ENCODE measurements at regions not wholly inside any gene's neighbourhood (a gene's known extent, or its start where the extent isn't known, plus 50 kb on each side); places are given as distances from the start of the nearest gene placed in this dataset.
"Not testable (repeated sequence)": the region's sequence is repeated elsewhere in the genome, so short reads cannot be mapped to it uniquely, and the experiment has no call there.

- H3K9ac ChIP-seq (ENCODE audit: low read depth, low read length); H3K27me3 ChIP-seq (ENCODE audit: control insufficient read depth, insufficient read depth, low read length); H3K9me3 ChIP-seq (replicated peaks; ENCODE audit: low read length); H3K4me2 ChIP-seq (ENCODE audit: low read length); H3K4me1 ChIP-seq (ENCODE audit: control insufficient read depth, insufficient read depth, low read length); H3K4me3 ChIP-seq (ENCODE audit: low read length); H3K36me3 ChIP-seq (ENCODE audit: insufficient read depth, low read length): not testable (repeated sequence)
Measured at GRCh38 chr14:34139160-34140121, 188.6 kb upstream of the EGLN3 start.

- H3K9ac ChIP-seq (ENCODE audit: low read depth, low read length): no peak overlapping the region
- H3K4me1 ChIP-seq (ENCODE audit: control insufficient read depth, insufficient read depth, low read length): no peaks in the 10 kb centered on the region
- H3K27me3 ChIP-seq (ENCODE audit: control insufficient read depth, insufficient read depth, low read length): peaks cover 3% of the 10 kb centered on the region
- no peak overlapping the region for H3K4me2 ChIP-seq (ENCODE audit: low read length)
- H3K36me3 ChIP-seq (ENCODE audit: insufficient read depth, low read length): no peaks in the 10 kb centered on the region
- no peak overlapping the region for H3K4me3 ChIP-seq (ENCODE audit: low read length)
- H3K9me3 ChIP-seq (replicated peaks; ENCODE audit: low read length): no peaks in the 10 kb centered on the region
Measured at GRCh38 chr14:34138175-34138574, 187.3 kb upstream of the EGLN3 start.

GRCh38 chr14:34137001-34137745 lies 186.3 kb upstream of the EGLN3 start:
- Histone ChIP-seq H3K27me3 (ENCODE audit: control insufficient read depth, insufficient read depth, low read length) (peaks cover 6% of the 10 kb centered on the region), H3K9me3 (replicated peaks; ENCODE audit: low read length) (no peaks in the 10 kb centered on the region), H3K4me2 (ENCODE audit: low read length) (no peak overlapping the region), H3K4me3 (ENCODE audit: low read length) (no peak overlapping the region), H3K4me1 (ENCODE audit: control insufficient read depth, insufficient read depth, low read length) (no peaks in the 10 kb centered on the region), H3K9ac (ENCODE audit: low read depth, low read length) (no peak overlapping the region), H3K36me3 (ENCODE audit: insufficient read depth, low read length) (no peaks in the 10 kb centered on the region)

- Histone ChIP-seq H3K4me3 (ENCODE audit: low read length) (no peak overlapping the region), H3K36me3 (ENCODE audit: insufficient read depth, low read length) (no peaks in the 10 kb centered on the region), H3K9me3 (replicated peaks; ENCODE audit: low read length) (no peaks in the 10 kb centered on the region), H3K9ac (ENCODE audit: low read depth, low read length) (no peak overlapping the region), H3K27me3 (ENCODE audit: control insufficient read depth, insufficient read depth, low read length) (peaks cover 18% of the 10 kb centered on the region), H3K4me2 (ENCODE audit: low read length) (no peak overlapping the region), H3K4me1 (ENCODE audit: control insufficient read depth, insufficient read depth, low read length) (no peaks in the 10 kb centered on the region)
Measured at GRCh38 chr14:34135492-34135891, 184.6 kb upstream of the EGLN3 start.

- Histone ChIP-seq H3K4me3 (ENCODE audit: low read length) (no peak overlapping the region), H3K9ac (ENCODE audit: low read depth, low read length) (no peak overlapping the region), H3K36me3 (ENCODE audit: insufficient read depth, low read length) (no peaks in the 10 kb centered on the region), H3K9me3 (replicated peaks; ENCODE audit: low read length) (no peaks in the 10 kb centered on the region), H3K4me1 (ENCODE audit: control insufficient read depth, insufficient read depth, low read length) (no peaks in the 10 kb centered on the region), H3K27me3 (ENCODE audit: control insufficient read depth, insufficient read depth, low read length) (peaks cover 21% of the 10 kb centered on the region), H3K4me2 (ENCODE audit: low read length) (no peak overlapping the region)
Measured at GRCh38 chr14:34134484-34134883, 183.6 kb upstream of the EGLN3 start.

- H3K9me3 ChIP-seq (replicated peaks; ENCODE audit: low read length): no peaks in the 10 kb centered on the region
- H3K36me3 ChIP-seq (ENCODE audit: insufficient read depth, low read length): no peaks in the 10 kb centered on the region
- no peak overlapping the region for H3K9ac ChIP-seq (ENCODE audit: low read depth, low read length)
- peaks cover 21% of the 10 kb centered on the region for H3K27me3 ChIP-seq (ENCODE audit: control insufficient read depth, insufficient read depth, low read length)
- H3K4me1 ChIP-seq (ENCODE audit: control insufficient read depth, insufficient read depth, low read length): no peaks in the 10 kb centered on the region
- no peak overlapping the region for H3K4me3 ChIP-seq (ENCODE audit: low read length)
- no peak overlapping the region for H3K4me2 ChIP-seq (ENCODE audit: low read length)
Measured at GRCh38 chr14:34129927-34130552, 179.2 kb upstream of the EGLN3 start.

GRCh38 chr14:34128665-34129064 lies 177.8 kb upstream of the EGLN3 start:
- Histone ChIP-seq H3K36me3 (ENCODE audit: insufficient read depth, low read length) (no peaks in the 10 kb centered on the region), H3K9ac (ENCODE audit: low read depth, low read length) (no peak overlapping the region), H3K4me1 (ENCODE audit: control insufficient read depth, insufficient read depth, low read length) (no peaks in the 10 kb centered on the region), H3K4me2 (ENCODE audit: low read length) (no peak overlapping the region), H3K27me3 (ENCODE audit: control insufficient read depth, insufficient read depth, low read length) (peaks cover 27% of the 10 kb centered on the region), H3K4me3 (ENCODE audit: low read length) (no peak overlapping the region), H3K9me3 (replicated peaks; ENCODE audit: low read length) (no peaks in the 10 kb centered on the region)

- Histone ChIP-seq H3K4me1 (ENCODE audit: control insufficient read depth, insufficient read depth, low read length) (no peaks in the 10 kb centered on the region), H3K27me3 (ENCODE audit: control insufficient read depth, insufficient read depth, low read length) (peaks cover 31% of the 10 kb centered on the region), H3K9ac (ENCODE audit: low read depth, low read length) (no peak overlapping the region), H3K36me3 (ENCODE audit: insufficient read depth, low read length) (no peaks in the 10 kb centered on the region), H3K4me3 (ENCODE audit: low read length) (no peak overlapping the region), H3K9me3 (replicated peaks; ENCODE audit: low read length) (no peaks in the 10 kb centered on the region), H3K4me2 (ENCODE audit: low read length) (no peak overlapping the region)
Measured at GRCh38 chr14:34126586-34126985, 175.7 kb upstream of the EGLN3 start.

GRCh38 chr14:34124585-34124984 lies 173.7 kb upstream of the EGLN3 start:
- no peak overlapping the region for H3K4me2 ChIP-seq (ENCODE audit: low read length)
- no peaks in the 10 kb centered on the region for H3K4me1 ChIP-seq (ENCODE audit: control insufficient read depth, insufficient read depth, low read length)
- H3K9me3 ChIP-seq (replicated peaks; ENCODE audit: low read length): no peaks in the 10 kb centered on the region
- no peak overlapping the region for H3K4me3 ChIP-seq (ENCODE audit: low read length)
- peaks cover 22% of the 10 kb centered on the region for H3K27me3 ChIP-seq (ENCODE audit: control insufficient read depth, insufficient read depth, low read length)
- H3K36me3 ChIP-seq (ENCODE audit: insufficient read depth, low read length): no peaks in the 10 kb centered on the region
- no peak overlapping the region for H3K9ac ChIP-seq (ENCODE audit: low read depth, low read length)

GRCh38 chr14:34122650-34123049 lies 171.8 kb upstream of the EGLN3 start:
- Histone ChIP-seq H3K4me1 (ENCODE audit: control insufficient read depth, insufficient read depth, low read length) (no peaks in the 10 kb centered on the region), H3K9me3 (replicated peaks; ENCODE audit: low read length) (no peaks in the 10 kb centered on the region), H3K27me3 (ENCODE audit: control insufficient read depth, insufficient read depth, low read length) (peaks cover 22% of the 10 kb centered on the region), H3K36me3 (ENCODE audit: insufficient read depth, low read length) (no peaks in the 10 kb centered on the region), H3K4me3 (ENCODE audit: low read length) (no peak overlapping the region), H3K9ac (ENCODE audit: low read depth, low read length) (no peak overlapping the region), H3K4me2 (ENCODE audit: low read length) (no peak overlapping the region)

GRCh38 chr14:34122081-34122480 lies 171.2 kb upstream of the EGLN3 start:
- Histone ChIP-seq H3K9ac (ENCODE audit: low read depth, low read length) (no peak overlapping the region), H3K36me3 (ENCODE audit: insufficient read depth, low read length) (no peaks in the 10 kb centered on the region), H3K4me1 (ENCODE audit: control insufficient read depth, insufficient read depth, low read length) (no peaks in the 10 kb centered on the region), H3K4me2 (ENCODE audit: low read length) (no peak overlapping the region), H3K27me3 (ENCODE audit: control insufficient read depth, insufficient read depth, low read length) (peaks cover 22% of the 10 kb centered on the region), H3K4me3 (ENCODE audit: low read length) (no peak overlapping the region), H3K9me3 (replicated peaks; ENCODE audit: low read length) (no peaks in the 10 kb centered on the region)
